ACHN (cell line): ENCODE measurements at regions not wholly inside any gene's neighbourhood (a gene's known extent, or its start where the extent isn't known, plus 50 kb on each side); places are given as distances from the start of the nearest gene placed in this dataset.
"Not testable (repeated sequence)": the region's sequence is repeated elsewhere in the genome, so short reads cannot be mapped to it uniquely, and the experiment has no call there.

Experiments used
- DNase-seq: peaks from one replicate; pipeline ENCODE4 v3.0.0-alpha.2; 2015
- in situ Hi-C: cut with HindIII; loops from 2 replicates; pipeline ENCODE4 v1.10.0; 2017; ENCODE audit warnings: low sequenced_read_pairs, low pct_ligation_motif_present, low pct_unique_long_range_greater_than_20kb

GRCh38 chr3:98697225-98697624 lies 65.9 kb upstream of the ST3GAL6 start:
- in situ Hi-C loops = no loop called here
- no peak for DNase-seq

- in situ Hi-C loops = no loop called here
- no peak for DNase-seq
Measured at GRCh38 chr3:98699132-98699531, 64.0 kb upstream of the ST3GAL6 start.

GRCh38 chr3:98701071-98701675 lies 62.0 kb upstream of the ST3GAL6 start:
- no peak for DNase-seq
- in situ Hi-C loops = no loop called here

GRCh38 chr3:98702166-98702565 lies 61.0 kb upstream of the ST3GAL6 start:
- in situ Hi-C loops = no loop called here
- no peak for DNase-seq

- in situ Hi-C loops = no loop called here
- no peak for DNase-seq
Measured at GRCh38 chr3:98705212-98705611, 57.9 kb upstream of the ST3GAL6 start.

GRCh38 chr3:98705694-98706093 lies 57.4 kb upstream of the ST3GAL6 start:
- in situ Hi-C loops = no loop called here
- DNase-seq = no peak

- DNase-seq, in situ Hi-C loops: not testable (repeated sequence)
Measured at GRCh38 chr3:98708681-98709080, 54.5 kb upstream of the ST3GAL6 start.

- in situ Hi-C loops = no loop called here
- no peak for DNase-seq
Measured at GRCh38 chr3:98709441-98709840, 53.7 kb upstream of the ST3GAL6 start.

GRCh38 chr3:98710067-98710659 lies 53.0 kb upstream of the ST3GAL6 start:
- no peak for DNase-seq
- in situ Hi-C loops = no loop called here

- in situ Hi-C loops = no loop called here
Measured at GRCh38 chr3:98711426-98711825, 51.7 kb upstream of the ST3GAL6 start.

GRCh38 chr3:98712726-98713125 lies 50.4 kb upstream of the ST3GAL6 start:
- in situ Hi-C loops = no loop called here
- no peak for DNase-seq

More at GRCh38 chr3:98711426-98711825, 51.7 kb upstream of the ST3GAL6 start:
- DNase-seq = no peak

GRCh38 chr3:98713332-98713731 lies 49.8 kb upstream of the ST3GAL6 start:
- in situ Hi-C loops, DNase-seq: not testable (repeated sequence)
